HG03521 (cell line): ENCODE measurements at regions not wholly inside any gene's neighbourhood (a gene's known extent, or its start where the extent isn't known, plus 50 kb on each side); places are given as distances from the start of the nearest gene placed in this dataset.

Source experiments
- ATAC-seq: cut with Tn5 transposase; IDR thresholded peaks from one replicate; pipeline ENCODE4 v1.9.1; 2021; ENCODE audit warnings: mild to moderate bottlenecking, moderate library complexity; ENCODE audit not compliant: unreplicated experiment

DNA sequence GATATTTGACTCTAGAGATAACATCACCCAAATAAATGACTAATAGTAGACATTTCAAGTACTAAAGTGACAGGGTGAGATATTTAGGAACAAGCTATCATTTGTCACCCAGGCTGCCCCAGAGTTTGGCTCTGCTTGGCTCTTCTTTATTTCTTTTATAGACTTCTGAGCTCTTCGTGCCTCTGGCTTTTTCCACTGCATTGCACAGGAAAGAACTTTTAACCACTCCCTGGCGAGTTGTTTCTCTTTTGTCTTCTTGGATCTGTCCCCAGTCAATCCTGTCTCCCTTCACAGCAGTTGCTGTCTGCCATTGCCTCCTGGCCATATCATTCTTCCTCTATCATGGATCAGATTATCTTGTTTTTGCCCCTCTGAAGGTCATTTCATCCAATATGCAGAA is 339.2 kb upstream of the DCBLD2 start:
- ATAC-seq, result no peak

DNA sequence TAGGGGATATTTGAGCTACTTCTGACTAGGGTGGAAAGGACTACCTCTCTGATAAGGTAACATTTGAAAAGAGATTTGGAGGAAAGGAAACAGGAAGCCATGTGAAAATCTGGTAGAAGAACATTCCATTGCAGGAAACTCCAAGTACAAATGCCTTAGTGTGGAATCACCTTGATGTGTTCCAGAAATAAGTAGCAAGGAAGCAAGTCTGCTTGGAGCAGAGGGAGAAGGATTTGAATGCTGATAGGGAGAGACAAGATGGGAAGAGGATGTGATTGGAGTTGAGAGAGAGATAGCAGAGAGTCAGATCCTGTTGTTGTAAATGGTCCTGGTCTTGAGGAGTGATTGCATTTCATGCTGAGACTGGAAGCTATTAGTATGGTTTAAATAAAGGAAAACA is 335.1 kb upstream of the DCBLD2 start:
- ATAC-seq, result no peak

DNA sequence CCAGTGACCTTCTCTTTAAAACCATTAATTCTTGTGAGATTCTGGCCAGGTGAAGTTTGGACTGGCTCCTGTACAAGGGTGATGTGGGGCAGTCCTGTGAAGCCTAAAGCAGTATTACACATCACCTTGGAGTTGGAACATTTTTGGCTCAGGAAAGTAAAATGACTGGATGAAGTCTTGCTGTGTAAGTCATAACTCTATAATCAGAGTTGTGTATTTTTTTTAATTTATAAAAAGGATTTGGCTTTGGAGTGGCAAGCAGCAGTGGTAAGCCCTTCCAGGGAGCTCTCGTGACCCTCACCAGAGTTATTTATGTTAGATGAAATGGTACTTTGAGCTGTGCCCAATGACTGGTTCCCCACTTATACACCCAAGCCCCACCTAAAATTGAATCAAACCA is 331.2 kb upstream of the DCBLD2 start:
- no peak for ATAC-seq

DNA sequence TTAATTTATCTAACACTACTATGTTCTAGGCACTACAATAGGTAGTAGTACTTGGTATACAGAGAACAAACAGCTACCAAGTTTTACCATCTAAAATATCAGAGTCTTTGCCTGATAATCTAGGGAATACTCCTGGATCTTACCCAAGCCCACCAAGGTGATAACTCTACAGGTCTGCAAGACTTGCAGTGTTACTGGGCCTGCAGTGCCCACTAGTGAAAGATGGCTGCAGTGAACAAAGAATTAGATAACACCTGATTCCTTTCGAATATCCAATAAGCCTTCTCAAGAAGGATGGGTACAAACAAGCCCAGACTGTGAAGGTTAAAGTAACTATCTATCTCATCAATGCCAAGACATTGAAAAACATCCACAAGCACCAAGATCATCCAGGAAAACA is 317.0 kb upstream of the DCBLD2 start:
- ATAC-seq, result no peak

DNA sequence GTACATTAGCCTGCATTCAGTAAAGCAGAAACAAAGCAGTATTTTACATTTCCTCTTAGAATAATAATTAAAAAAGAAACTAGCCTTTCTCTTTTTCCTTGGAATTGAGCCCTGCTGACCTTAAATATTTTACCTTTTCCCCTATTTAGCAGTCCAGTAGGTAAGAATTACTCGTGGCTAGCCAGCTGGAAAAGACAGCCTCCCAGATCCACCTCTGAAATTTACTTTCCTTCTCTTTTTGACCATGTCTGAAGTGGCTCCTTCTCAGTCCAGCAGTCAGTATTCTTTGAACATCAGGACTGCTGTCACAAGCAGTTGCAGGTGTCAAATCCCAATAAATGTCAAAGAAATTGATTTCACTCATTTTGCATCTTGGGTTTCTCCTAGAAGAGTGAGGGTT is 311.5 kb upstream of the DCBLD2 start:
- no peak for ATAC-seq

DNA sequence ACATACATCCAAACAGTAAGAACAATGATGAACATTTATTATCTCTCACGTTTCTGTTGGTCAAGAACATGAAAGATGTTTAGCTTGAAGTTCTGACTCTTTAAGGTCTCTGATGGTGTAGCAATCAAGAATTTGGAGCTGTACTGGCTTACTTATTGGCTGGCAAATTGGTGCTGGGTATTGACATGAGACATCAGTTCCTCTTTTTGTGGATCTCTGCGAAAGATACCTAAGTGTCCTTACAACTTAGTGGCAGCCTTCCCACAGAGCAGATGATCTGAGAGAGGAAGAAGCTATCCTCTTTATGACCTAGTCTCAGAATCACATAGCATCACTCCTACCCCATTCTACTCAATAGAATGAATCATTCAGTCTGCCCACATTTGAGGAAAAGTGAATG is 309.8 kb upstream of the DCBLD2 start:
- ATAC-seq, result no peak

DNA sequence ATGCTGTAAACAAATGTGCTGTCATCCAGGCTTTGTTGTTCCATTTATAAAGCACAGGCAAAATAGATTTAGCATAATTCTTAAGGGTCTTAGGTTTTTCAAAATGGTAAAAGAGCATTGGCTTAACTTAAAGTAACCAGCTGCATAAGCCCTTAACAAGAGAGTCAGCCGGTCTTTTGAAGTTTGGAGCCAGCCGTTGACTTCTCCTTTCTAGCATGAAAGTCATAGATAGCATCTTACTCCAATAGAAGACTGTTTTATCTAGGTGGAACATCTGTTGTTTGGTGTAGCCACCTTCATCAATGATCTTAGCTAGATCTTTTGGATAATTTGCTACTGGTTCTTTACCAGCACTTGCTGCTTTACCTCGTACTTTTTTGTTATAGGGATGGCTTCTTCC is 297.5 kb upstream of the DCBLD2 start:
- ATAC-seq, result no peak

DNA sequence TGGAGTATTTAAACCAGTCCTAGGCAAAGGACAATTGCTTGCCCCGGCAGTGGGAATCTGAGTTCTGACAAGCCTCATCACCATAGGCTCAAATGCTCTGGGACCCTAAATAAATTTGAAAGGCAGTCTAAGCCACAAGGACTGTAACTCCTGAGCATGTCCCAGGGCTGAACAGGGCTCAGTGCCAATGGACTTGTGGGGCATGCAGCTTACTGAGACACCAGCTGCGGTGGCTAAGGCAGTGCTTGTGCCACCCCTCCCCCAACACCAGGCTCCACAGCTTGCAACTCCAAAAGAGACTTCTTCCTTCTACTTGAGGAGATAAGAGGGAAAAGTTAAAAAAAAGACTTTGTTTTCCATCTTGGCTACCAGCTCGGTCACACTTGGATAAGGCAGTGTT is 289.7 kb upstream of the DCBLD2 start:
- ATAC-seq, result no peak

DNA sequence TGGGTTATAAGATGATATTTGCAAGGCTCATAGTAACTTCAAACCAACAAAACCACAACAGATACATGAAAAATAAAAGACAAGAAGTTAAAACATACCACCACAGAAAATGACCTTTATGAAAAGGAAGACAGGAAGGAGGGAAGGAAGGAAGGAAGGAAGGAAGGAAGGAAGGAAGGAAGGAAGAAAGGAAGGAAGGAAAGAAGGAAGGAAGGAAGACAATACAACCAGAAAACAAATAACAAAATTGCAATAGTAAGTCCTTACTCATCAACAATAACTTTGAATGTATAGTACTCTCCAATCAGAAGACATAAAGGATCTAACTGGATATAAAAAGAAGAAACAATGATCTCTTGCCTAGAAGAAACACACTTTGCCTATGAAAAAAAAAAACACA is 287.4 kb upstream of the DCBLD2 start:
- no peak for ATAC-seq

DNA sequence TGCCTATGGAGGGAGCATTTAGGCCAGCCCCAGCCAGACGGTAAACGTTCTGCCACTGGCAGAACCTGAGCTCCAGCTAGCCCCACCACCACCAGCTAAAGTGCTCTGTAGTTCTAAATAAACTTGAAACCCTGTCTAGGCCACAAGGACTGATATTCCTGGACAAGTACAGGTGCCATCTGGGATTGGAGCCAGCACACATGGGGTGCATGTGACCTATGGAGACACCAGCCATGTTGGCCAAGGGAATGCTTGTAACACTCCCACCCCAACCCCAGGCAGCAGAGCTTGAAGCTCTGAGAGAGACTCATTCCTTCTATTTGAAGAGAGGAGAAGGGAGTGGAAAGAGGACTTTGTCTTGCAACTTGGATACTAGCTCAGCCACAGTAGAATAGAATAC is 284.5 kb upstream of the DCBLD2 start:
- ATAC-seq, result no peak

DNA sequence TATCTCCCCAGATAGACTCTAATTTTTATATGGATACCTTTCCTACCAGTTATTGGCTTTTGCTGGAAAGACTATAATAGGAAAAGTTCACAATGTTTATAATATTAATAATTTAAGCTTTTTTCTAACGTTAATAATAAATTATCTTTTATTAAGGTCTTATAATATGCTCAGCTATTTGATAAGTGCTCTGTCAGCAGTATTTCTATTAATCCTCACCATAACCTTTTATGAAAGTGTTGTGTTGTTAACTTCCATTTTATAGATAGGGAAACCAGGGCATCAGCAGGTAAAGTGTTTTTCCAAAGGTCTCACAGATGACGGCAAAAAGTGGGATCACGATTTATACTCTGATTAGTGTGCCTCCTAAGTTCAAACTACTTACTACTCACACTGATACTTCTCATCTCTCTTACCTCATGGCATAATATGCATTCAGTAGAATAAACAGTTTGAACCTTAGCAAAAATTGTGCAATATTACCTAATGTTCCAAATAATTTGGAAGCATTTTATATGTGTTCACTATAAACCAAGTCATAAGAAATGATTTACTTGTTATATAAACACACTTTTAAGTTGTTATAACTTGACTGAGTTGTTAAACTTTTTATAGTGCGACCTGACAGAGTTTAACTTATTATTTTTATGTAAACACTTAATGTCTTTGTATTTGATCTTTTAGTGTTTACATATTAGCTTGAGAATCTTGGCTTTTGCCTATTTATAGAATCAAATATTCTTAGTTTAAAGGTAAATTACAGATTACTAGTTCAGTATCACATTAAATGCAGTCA is 274.9 kb upstream of the DCBLD2 start:
- no peak for ATAC-seq

DNA sequence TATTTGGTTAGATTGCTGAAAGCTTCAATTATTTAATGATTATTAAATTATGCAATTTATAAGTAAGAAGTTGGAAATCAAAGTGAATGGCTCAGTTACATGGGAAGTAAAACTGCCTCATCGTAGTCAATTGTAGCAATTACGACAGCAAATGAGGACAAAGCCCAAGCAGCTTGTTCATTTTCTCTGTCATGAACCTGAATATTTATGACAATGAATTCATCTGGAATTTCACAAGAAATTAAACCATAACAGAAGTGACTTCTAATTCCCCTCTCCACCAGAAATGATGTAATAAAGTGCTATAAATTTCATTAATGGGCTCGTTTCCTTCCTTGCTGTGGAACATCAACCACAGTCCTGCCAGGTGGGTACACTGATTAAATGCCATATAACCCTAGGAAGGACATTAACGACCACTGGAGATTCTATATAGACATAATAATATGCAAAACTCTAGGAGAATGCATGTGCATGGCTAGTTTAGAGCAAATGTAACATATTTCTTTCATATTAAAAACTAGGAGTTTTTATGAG is 273.8 kb upstream of the DCBLD2 start:
- ATAC-seq, result no peak

DNA sequence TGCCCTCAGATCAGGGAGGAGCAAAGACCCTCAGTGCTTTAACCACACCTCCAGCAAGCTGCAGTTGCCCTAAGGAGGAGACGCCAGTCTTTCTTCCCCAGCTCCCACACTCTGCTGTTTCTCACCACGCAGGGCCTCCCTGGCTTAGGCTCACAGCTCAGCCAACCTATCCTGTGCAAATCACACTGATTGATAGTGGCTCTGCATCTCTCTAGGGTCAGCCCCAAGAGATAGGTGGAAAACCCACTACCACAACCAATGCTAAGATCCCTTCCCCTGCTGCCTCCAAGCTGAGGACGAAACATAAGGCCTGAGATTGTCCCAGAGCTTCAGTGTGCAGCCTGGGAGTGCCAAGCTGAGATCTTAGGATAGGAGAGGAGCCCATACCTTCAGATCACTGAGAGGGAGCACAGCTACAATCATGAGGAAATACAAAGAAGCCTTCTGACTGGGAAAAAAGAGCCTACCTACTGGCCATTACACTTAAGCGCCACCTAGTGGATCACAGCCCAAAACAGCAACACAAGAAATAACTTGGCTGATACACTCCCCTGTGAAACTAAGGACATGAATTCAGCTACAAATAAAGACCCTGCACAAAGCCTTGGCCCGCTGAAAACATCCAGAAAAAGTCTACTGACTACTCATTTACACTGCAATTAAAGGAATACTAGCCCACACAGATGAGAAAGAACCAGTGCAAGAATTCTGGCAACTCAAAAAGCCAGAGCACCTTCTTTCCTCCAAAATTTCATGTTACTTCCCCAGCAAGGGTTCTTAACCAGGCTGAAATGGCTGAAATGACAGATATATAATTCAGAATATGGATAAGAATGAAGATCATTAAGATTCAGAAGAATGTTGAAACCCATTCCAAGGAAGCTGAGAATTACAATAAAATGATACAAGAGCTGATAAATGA is 271.5 kb upstream of the DCBLD2 start:
- ATAC-seq, result no peak

DNA sequence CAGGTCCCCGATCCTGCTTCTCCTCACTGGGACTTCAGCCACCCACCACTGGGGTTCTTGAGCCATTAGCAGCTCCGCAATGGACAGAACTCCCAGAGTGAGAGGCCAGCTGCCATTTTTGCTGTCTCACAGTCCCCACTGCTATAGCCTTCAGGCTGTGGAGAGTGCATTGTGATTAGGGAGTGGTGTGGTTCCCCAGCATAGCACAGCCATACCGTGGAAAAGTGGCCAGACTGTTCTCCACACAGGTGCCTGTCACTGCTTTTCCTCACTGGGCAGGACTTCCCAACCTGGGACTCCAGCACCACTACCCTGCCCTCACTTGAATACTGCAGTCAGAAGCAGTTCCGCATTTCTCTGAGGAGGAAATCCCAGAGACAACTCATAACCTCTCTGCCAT is 270.3 kb upstream of the DCBLD2 start:
- ATAC-seq, result no peak

DNA sequence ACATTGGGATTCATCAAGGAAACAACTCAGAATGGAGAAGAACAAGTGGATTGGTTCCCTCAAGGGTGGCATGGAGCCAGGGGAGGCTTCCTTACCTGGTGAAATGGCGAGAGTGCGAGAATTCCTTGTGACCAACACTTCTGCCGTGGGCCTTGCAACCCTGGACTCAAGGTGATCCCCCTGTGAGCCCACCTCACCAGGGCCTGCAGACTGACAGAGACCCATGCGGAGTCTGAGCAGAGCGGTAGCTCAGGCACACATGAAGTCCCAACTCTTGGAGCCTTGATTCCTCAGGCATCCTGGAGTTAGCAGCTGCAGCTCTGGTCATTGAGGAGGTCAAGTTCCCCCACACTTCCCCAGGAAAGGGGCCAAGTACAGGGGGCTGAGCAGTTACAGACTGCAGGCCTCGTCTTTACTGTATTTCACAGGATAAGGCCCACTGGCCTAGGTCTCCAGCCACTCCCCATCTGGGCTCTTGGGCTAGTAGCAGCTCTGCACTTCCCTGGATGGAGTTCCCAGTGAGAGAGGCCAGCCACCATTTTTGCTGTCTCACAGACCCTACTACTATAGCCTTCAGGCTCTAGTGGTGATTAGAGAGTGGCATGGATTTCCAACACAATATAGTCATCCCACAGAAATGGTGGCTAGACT is 269.5 kb upstream of the DCBLD2 start:
- no peak for ATAC-seq

DNA sequence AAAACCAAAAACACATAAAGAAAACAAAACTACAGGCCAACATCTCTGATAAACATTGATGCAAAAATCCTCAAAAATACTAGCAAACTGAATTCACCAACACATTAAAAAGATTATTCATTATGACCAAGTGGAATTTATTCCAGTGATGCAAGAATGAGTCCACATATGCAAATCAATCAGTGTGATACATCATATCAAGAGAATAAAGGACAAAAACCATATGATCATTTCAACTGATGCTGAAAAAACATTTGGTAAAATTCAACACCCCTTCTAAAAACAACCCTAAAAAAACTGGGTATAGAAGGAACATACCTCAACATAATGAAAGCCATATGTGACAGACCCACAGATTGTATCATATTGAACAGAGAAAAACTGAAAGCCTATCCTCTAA is 265.6 kb upstream of the DCBLD2 start:
- ATAC-seq, result no peak

DNA sequence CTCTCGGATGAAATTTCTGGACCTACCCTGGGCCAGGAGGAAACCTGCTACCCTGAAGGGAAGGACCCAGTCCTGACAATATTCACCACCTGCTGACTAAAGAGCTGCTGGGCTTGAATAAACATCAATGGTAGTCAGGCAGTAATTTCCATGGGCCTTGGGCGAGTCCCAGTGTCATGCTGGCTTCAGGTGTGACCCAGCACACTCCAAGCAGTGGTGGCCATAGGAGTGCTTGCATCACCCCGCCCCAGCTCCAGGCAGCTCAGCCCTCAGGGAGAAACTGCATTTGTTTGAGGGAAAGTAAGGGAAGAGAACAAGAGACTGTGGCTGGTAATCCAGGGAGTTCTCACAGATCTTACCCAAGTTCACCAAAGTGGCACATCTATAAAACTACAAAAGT is 261.8 kb upstream of the DCBLD2 start:
- ATAC-seq, result no peak

DNA sequence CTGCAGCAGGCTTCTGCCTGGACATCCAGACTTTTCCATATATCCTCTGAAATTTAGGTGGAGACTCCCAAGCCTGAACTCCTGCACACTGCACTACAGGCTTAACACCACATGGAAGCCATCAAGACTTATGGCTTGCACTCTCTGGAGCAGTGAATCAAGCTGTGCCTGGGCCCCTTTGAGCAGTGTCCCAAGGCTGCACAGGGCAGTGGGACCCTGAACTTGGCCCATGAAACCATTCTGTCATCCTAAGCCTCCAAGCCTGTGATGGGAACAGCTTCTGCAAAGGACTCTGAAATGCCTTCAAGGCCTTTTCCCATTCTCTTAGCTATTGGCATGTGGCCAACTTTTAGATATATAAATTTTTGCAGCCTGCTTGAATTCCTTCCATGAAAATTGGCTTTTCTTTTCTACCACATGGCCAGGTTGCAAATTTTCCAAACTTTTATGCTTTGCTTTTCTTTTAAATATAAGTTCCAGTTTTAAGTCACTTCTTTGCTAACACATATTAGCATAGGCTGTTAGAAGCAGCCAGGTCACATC is 257.8 kb upstream of the DCBLD2 start:
- ATAC-seq, result no peak

DNA sequence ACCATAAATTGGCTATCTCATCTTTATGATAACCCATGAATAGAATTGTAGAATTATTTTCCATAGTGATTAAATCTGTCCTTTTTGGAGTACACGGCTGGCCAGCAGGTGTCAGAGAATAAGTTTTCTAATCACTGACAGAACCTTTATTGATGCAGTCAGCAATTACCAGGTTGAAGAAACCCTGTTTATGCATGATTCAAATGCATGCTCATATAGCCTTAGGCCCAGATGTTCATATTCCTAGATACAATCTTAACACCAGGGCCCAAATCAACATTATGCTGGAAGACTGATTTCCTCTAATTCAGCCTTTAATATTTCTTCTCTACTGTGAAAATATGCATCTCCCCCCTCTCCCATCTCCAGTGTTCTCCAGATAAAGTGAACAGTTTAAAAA is 243.5 kb upstream of the DCBLD2 start:
- no peak for ATAC-seq

DNA sequence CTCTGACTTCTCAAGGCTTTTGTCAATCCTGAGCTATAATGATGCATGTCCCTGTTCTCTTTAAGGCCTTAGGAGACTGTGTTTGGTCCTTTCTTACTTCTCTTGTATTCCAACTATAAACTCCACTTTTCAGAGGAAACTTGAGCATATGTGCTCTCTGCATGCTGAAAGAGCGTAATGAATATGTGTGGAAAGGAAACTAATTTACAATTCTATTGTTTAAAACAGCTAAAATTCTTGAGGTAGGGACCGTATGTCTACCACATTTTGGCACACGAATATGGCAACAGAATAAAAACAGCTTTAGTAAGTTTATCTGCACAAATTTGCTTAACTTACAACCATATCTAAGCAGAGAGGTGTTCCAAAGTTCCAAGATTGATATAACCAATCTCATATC is 242.0 kb upstream of the DCBLD2 start:
- no peak for ATAC-seq

DNA sequence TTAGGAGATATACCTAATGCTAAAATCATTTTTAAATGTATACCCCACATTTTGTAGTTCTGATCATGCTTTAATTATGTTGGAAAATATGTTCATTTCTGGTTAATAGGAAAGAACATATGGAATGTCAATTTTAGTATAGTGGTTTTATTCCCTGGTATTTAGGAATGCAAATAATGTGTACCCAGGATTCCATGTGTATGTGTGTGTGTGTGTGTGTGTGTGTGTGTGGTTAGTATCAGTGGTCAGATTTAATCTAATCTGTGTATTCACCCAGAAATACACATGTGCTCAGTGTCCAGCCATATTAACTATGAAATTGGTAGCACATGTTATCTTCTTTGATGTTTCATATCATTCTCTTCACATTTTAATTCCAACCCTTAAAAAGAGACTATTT is 233.5 kb upstream of the DCBLD2 start:
- ATAC-seq, result no peak
